ENCODE measurements at regions not wholly inside any gene's neighbourhood (a gene's known extent, or its start where the extent isn't known, plus 50 kb on each side); places are given as distances from the start of the nearest gene placed in this dataset.

- ChIA-PET POLR2A (no interaction called here), CTCF (no interaction called here)
- no peak for DNase-seq (ENCODE audit: extremely low spot score)
- TF ChIP-seq CTCF (IDR thresholded peaks at IDR 0.05; ENCODE audit: control extremely low read depth, extremely low read depth, low read depth, missing control alignments), result no peak
These were observed 101.8 kb downstream of the SCN11A start for GRCh38 chr3:38949994-38950393.

GRCh38 chr3:38940394-38940793 lies 111.3 kb downstream of the SCN11A start:
- TF ChIP-seq CTCF (IDR thresholded peaks at IDR 0.05; ENCODE audit: control extremely low read depth, extremely low read depth, low read depth, missing control alignments), result no peak
- DNase-seq (ENCODE audit: extremely low spot score), result no peak
- POLR2A ChIA-PET, result no interaction called here
- CTCF ChIA-PET, result no interaction called here

GRCh38 chr3:38925351-38925750 lies 109.3 kb upstream of the SCN10A start:
- CTCF ChIA-PET, result interaction anchor here (1.1 kb wide), 1 partner anchor 302 kb away, joined by 3 read pairs; no protein-coding TSS in a partner anchor
- no peak for DNase-seq (ENCODE audit: extremely low spot score)
- POLR2A ChIA-PET, result no interaction called here
- no peak for TF ChIP-seq CTCF (IDR thresholded peaks at IDR 0.05; ENCODE audit: control extremely low read depth, extremely low read depth, low read depth, missing control alignments)

GRCh38 chr3:38916706-38917105 lies 100.7 kb upstream of the SCN10A start:
- POLR2A ChIA-PET, result no interaction called here
- CTCF ChIA-PET, result no interaction called here
- DNase-seq (ENCODE audit: extremely low spot score), result no peak
- TF ChIP-seq CTCF (IDR thresholded peaks at IDR 0.05; ENCODE audit: control extremely low read depth, extremely low read depth, low read depth, missing control alignments), result no peak

GRCh38 chr3:38907426-38907825 lies 91.4 kb upstream of the SCN10A start:
- CTCF ChIA-PET, result no interaction called here
- DNase-seq (ENCODE audit: extremely low spot score), result no peak
- POLR2A ChIA-PET, result no interaction called here
- no peak for TF ChIP-seq CTCF (IDR thresholded peaks at IDR 0.05; ENCODE audit: control extremely low read depth, extremely low read depth, low read depth, missing control alignments)

- POLR2A ChIA-PET, result no interaction called here
- no peak for TF ChIP-seq CTCF (IDR thresholded peaks at IDR 0.05; ENCODE audit: control extremely low read depth, extremely low read depth, low read depth, missing control alignments)
These were observed 74.4 kb upstream of the SCN10A start for GRCh38 chr3:38890426-38890825.

GRCh38 chr3:38878646-38879045 lies 62.6 kb upstream of the SCN10A start:
- ChIA-PET CTCF (no interaction called here), POLR2A (no interaction called here)
- TF ChIP-seq CTCF (IDR thresholded peaks at IDR 0.05; ENCODE audit: control extremely low read depth, extremely low read depth, low read depth, missing control alignments), result no peak
- no peak for DNase-seq (ENCODE audit: extremely low spot score)

More at GRCh38 chr3:38890426-38890825, 74.4 kb upstream of the SCN10A start:
- CTCF ChIA-PET, result no interaction called here
- DNase-seq (ENCODE audit: extremely low spot score), result no peak

All from GM10248 (cell line).